ENCODE measurements at regions not wholly inside any gene's neighbourhood (a gene's known extent, or its start where the extent isn't known, plus 50 kb on each side); places are given as distances from the start of the nearest gene placed in this dataset.

- intact Hi-C loops (cut with micrococcal nuclease) (no loop called here), dilution Hi-C loops (cut with MboI; ENCODE audit: extremely low pct_ligation_motif_present, low sequenced_read_pairs) (no loop called here)
- FAIRE-seq: no peak
These were observed 270.4 kb downstream of the NEDD1 start for GRCh38 chr12:97177481-97177880.

GRCh38 chr12:97181571-97182265 lies 274.7 kb downstream of the NEDD1 start:
- dilution Hi-C loops (cut with MboI; ENCODE audit: extremely low pct_ligation_motif_present, low sequenced_read_pairs): no loop called here
- Histone ChIP-seq H2AFZ (ENCODE audit: low read depth, low read length) (no peak overlapping the region), H3K79me2 (ENCODE audit: control insufficient read depth, insufficient read depth, low read length) (no peaks in the 10 kb centered on the region), H3K9me3 (replicated peaks; ENCODE audit: control insufficient read depth, insufficient read depth, low read length) (no peaks in the 10 kb centered on the region), H3K9ac (replicated peaks; ENCODE audit: extremely low read depth, insufficient read depth, low read length) (no peak overlapping the region), H3K27me3 (ENCODE audit: control insufficient read depth in 2 of 2, insufficient read depth in 2 of 2, low read length in 2 of 2) (no peaks in the 10 kb centered on the region), H3K4me1 (ENCODE audit: control insufficient read depth, extremely low read depth, insufficient read depth, low read length) (no peaks in the 10 kb centered on the region), H3K4me2 (ENCODE audit: insufficient read depth, low read length) (no peak overlapping the region), H3K36me3 (ENCODE audit: control insufficient read depth in 2 of 2, extremely low read depth in 1 of 2, insufficient read depth in 2 of 2, low read length in 2 of 2) (no peaks in the 10 kb centered on the region), H3K27ac (ENCODE audit: insufficient read depth, low read depth, low read length) (no peak overlapping the region), H3K4me3 (replicated peaks in 1 of 3; ENCODE audit: insufficient read depth in 1 of 3, low read depth in 1 of 3, low read length in 3 of 3) (no peak overlapping the region), H3K9me1 (replicated peaks; ENCODE audit: control insufficient read depth, extremely low read depth, insufficient read depth, low read length) (no peaks in the 10 kb centered on the region), H4K20me1 (replicated peaks; ENCODE audit: control insufficient read depth, extremely low read depth, insufficient read depth, low read length) (no peaks in the 10 kb centered on the region)
- CTCF ChIA-PET: no interaction called here
- BruUV-seq (replicated peaks): no TSS peak
- POLR2A ChIA-PET: no interaction called here
- FAIRE-seq (no peak), DNase-seq (ENCODE audit: low read depth, low spot score) (peak; percentile 24)
- intact Hi-C loops (cut with micrococcal nuclease): no loop called here
- peak; percentile 62 for TF ChIP-seq FOS (IDR thresholded peaks at IDR 0.05; ENCODE audit: borderline replicate concordance, insufficient read depth, low read length)
- TF ChIP-seq, protein P1, sequence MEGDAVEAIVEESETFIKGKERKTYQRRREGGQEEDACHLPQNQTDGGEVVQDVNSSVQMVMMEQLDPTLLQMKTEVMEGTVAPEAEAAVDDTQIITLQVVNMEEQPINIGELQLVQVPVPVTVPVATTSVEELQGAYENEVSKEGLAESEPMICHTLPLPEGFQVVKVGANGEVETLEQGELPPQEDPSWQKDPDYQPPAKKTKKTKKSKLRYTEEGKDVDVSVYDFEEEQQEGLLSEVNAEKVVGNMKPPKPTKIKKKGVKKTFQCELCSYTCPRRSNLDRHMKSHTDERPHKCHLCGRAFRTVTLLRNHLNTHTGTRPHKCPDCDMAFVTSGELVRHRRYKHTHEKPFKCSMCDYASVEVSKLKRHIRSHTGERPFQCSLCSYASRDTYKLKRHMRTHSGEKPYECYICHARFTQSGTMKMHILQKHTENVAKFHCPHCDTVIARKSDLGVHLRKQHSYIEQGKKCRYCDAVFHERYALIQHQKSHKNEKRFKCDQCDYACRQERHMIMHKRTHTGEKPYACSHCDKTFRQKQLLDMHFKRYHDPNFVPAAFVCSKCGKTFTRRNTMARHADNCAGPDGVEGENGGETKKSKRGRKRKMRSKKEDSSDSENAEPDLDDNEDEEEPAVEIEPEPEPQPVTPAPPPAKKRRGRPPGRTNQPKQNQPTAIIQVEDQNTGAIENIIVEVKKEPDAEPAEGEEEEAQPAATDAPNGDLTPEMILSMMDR (IDR thresholded peaks at IDR 0.05; ENCODE audit: extremely low read depth in 1 of 2, insufficient read depth in 1 of 2, low read depth in 1 of 2, low read length in 2 of 2): no peak

More at GRCh38 chr12:97177481-97177880, 270.4 kb downstream of the NEDD1 start:
- Histone ChIP-seq H3K4me2 (ENCODE audit: insufficient read depth, low read length) (no peak overlapping the region), H2AFZ (ENCODE audit: low read depth, low read length) (no peak overlapping the region), H3K9me1 (replicated peaks; ENCODE audit: control insufficient read depth, extremely low read depth, insufficient read depth, low read length) (no peaks in the 10 kb centered on the region), H4K20me1 (replicated peaks; ENCODE audit: control insufficient read depth, extremely low read depth, insufficient read depth, low read length) (no peaks in the 10 kb centered on the region), H3K9ac (replicated peaks; ENCODE audit: extremely low read depth, insufficient read depth, low read length) (no peak overlapping the region), H3K9me3 (replicated peaks; ENCODE audit: control insufficient read depth, insufficient read depth, low read length) (no peaks in the 10 kb centered on the region), H3K27me3 (ENCODE audit: control insufficient read depth in 2 of 2, insufficient read depth in 2 of 2, low read length in 2 of 2) (no peaks in the 10 kb centered on the region), H3K4me1 (ENCODE audit: control insufficient read depth, extremely low read depth, insufficient read depth, low read length) (no peaks in the 10 kb centered on the region), H3K79me2 (ENCODE audit: control insufficient read depth, insufficient read depth, low read length) (no peaks in the 10 kb centered on the region), H3K36me3 (ENCODE audit: control insufficient read depth in 2 of 2, extremely low read depth in 1 of 2, insufficient read depth in 2 of 2, low read length in 2 of 2) (no peaks in the 10 kb centered on the region), H3K27ac (ENCODE audit: insufficient read depth, low read depth, low read length) (no peak overlapping the region), H3K4me3 (replicated peaks in 1 of 3; ENCODE audit: insufficient read depth in 1 of 3, low read depth in 1 of 3, low read length in 3 of 3) (no peak overlapping the region)
- TF ChIP-seq GATA2 (IDR thresholded peaks at IDR 0.05; ENCODE audit: insufficient read depth, insufficient read length, low read depth, low read length) (no peak), POLR2A (IDR thresholded peaks at IDR 0.05; ENCODE audit: low read depth, low read length) (no peak), JUN (IDR thresholded peaks at IDR 0.05; ENCODE audit: borderline replicate concordance, insufficient read depth, insufficient read length, low read depth) (no peak), MYC (IDR thresholded peaks at IDR 0.05; ENCODE audit: low read depth, low read length) (no peak), EZH2 (IDR thresholded peaks at IDR 0.05; ENCODE audit: borderline replicate concordance, low read depth, low read length, severe bottlenecking) (no peak)
- no peak for DNase-seq (ENCODE audit: low read depth, low spot score)
- POLR2A ChIA-PET: no interaction called here
- BruUV-seq (replicated peaks): no TSS peak
- CTCF ChIA-PET: no interaction called here
